HepG2 (cell line): ENCODE measurements at regions not wholly inside any gene's neighbourhood (a gene's known extent, or its start where the extent isn't known, plus 50 kb on each side); places are given as distances from the start of the nearest gene placed in this dataset.

Experiments used
- ATAC-seq: fragments of 200-7000 bp; cut with Tn5 transposase; 3 replicates; pipeline ENCODE4 v1.9.1; 2020; ENCODE audit warnings: mild to moderate bottlenecking, moderate library complexity
- BruUV-seq: library from RNA; stranded (reverse); fragments of 400-500 nt; replicated peaks from 2 replicates; lab custom pipeline; 2021; lab: Mats Ljungman, UMichigan
- CTCF ChIA-PET: fragments of 300-600 bp; formaldehyde crosslinking; extraction: SDS; loops from one replicate; lab custom pipeline; 2021; ENCODE audit warnings: low total read pairs, inconsistent platforms, low intra/inter-chr PET ratio; lab: Yijun Ruan, JAX
- POLR2A ChIA-PET: fragments of 350-600 bp; sonication (Branson Sonifier 250); formaldehyde crosslinking; loops from one replicate; lab custom pipeline; 2020; ENCODE audit warnings: antibody characterized with exemption, inconsistent platforms; lab: Yijun Ruan, JAX
- DNase-seq: peaks from one replicate; pipeline ENCODE4 v3.0.0-alpha.2; 2015; ENCODE audit warnings: low spot score
- FAIRE-seq: peaks from 3 replicates; lab custom pipeline; 2011; peaks lifted over from hg19 to GRCh38; lab: Jason Lieb, UNC
- H2AFZ ChIP-seq: one replicate; pipeline ENCODE4 v1.6.1; 2011; ENCODE audit warnings: low read length, inconsistent platforms
- H3K27ac ChIP-seq: fragments of 300-600 bp; 3 replicates; pipeline ENCODE4 v1.8.0; 2011; ENCODE audit warnings: mixed run types, mild to moderate bottlenecking, mixed read lengths, low read length, inconsistent platforms; ENCODE audit not compliant: insufficient read depth; ENCODE audit errors: extremely low read length
- H3K27me3 ChIP-seq, 2 experiments: fragments of 200-600 bp in 1 of 2; 2 replicates in 1 of 2; 3 replicates in 1 of 2; pipeline versions ENCODE4 v1.6.0 to v1.8.0; 2011; ENCODE audit warnings: low read length in 2 of 2, mild to moderate bottlenecking in 2 of 2, moderate library complexity in 2 of 2, inconsistent platforms in 1 of 2; ENCODE audit not compliant: insufficient read depth in 2 of 2, control insufficient read depth in 1 of 2
- H3K36me3 ChIP-seq, 2 experiments: fragments of 200-600 bp in 1 of 2; replicated peaks in 1 of 2; 2 replicates in 1 of 2; 3 replicates in 1 of 2; pipeline versions ENCODE4 v1.5.1 to v1.8.0; 2011; ENCODE audit warnings: low read length in 2 of 2, inconsistent platforms in 1 of 2; ENCODE audit not compliant: insufficient read depth in 2 of 2, control insufficient read depth in 1 of 2
- H3K4me1 ChIP-seq: 2 replicates; pipeline ENCODE4 v1.5.1; 2012; ENCODE audit warnings: low read length, inconsistent platforms; ENCODE audit not compliant: insufficient read depth
- H3K4me2 ChIP-seq: 2 replicates; pipeline ENCODE4 v1.6.0; 2011; ENCODE audit warnings: low read depth, low read length, inconsistent platforms
- H3K4me3 ChIP-seq, 3 experiments: fragments of 200-600 bp in 1 of 3; sonication (generic), shearing (Covaris generic) in 1 of 3; replicated peaks in 1 of 3; 2 replicates each; pipeline ENCODE4 v1.5.1; 2011 to 2016; ENCODE audit warnings: low read length in 3 of 3, inconsistent platforms in 2 of 3, low read depth in 2 of 3, mild to moderate bottlenecking in 2 of 3, control low read depth in 1 of 3, mixed read lengths in 1 of 3; ENCODE audit not compliant: insufficient read depth in 1 of 3
- H3K79me2 ChIP-seq: one replicate; pipeline ENCODE4 v1.6.1; 2011; ENCODE audit warnings: low read length, inconsistent platforms; ENCODE audit not compliant: insufficient read depth
- H3K9ac ChIP-seq: 2 replicates; pipeline ENCODE4 v1.6.0; 2011; ENCODE audit warnings: mild to moderate bottlenecking, low read depth, low read length, inconsistent platforms; ENCODE audit not compliant: insufficient read depth
- H3K9me3 ChIP-seq: 2 replicates; pipeline ENCODE4 v1.5.1; 2012; ENCODE audit warnings: mild to moderate bottlenecking, low read length
- H4K20me1 ChIP-seq: 2 replicates; pipeline ENCODE4 v1.6.0; 2011; ENCODE audit warnings: inconsistent platforms, mild to moderate bottlenecking, low read length, moderate library complexity; ENCODE audit not compliant: insufficient read depth
- IRX3 ChIP-seq: sonication (generic); formaldehyde crosslinking; IDR thresholded peaks from 2 replicates; pipeline ENCODE4 v1.8.1; 2023; ENCODE audit warnings: mild to moderate bottlenecking, low read depth, missing genetic modification reagents, borderline replicate concordance
- NFKBIZ ChIP-seq: IDR thresholded peaks from 2 replicates; pipeline ENCODE4 v1.6.1; 2018; ENCODE audit warnings: missing genetic modification reagents, missing compliant biosample characterization
- NFYB ChIP-seq: sonication (generic); formaldehyde crosslinking; IDR thresholded peaks from 2 replicates; pipeline ENCODE4 v1.4.0; 2020; ENCODE audit warnings: missing genetic modification reagents
- ZBTB42 ChIP-seq: sonication (generic); formaldehyde crosslinking; IDR thresholded peaks from 2 replicates; pipeline ENCODE4 v1.5.0; 2020; ENCODE audit warnings: mild to moderate bottlenecking, missing genetic modification reagents
- ZNF484 ChIP-seq: sonication (generic); formaldehyde crosslinking; IDR thresholded peaks from 2 replicates; pipeline ENCODE4 v1.5.1; 2020; ENCODE audit warnings: mild to moderate bottlenecking, low read depth, missing genetic modification reagents, borderline replicate concordance
- ZNF703 ChIP-seq: sonication (generic); formaldehyde crosslinking; IDR thresholded peaks from 2 replicates; pipeline ENCODE4 v1.5.1; 2020; ENCODE audit warnings: missing genetic modification reagents, mild to moderate bottlenecking, moderate library complexity, borderline replicate concordance
- WGBS: methylation state at CpG from one replicate; pipeline ENCODE4 v1.1.6; 2017; ENCODE audit warnings: low lambda C conversion rate; 5-methylcytosine and 5-hydroxymethylcytosine counted together
- in situ Hi-C: cut with HindIII; loops from 2 replicates; pipeline ENCODE4 v1.10.0; 2017; ENCODE audit warnings: low pct_unique_long_range_greater_than_20kb; ENCODE audit not compliant: extremely low pct_ligation_motif_present
- intact Hi-C: fragments of 100-400 bp; cut with micrococcal nuclease; formaldehyde crosslinking; loops from one replicate; pipeline ENCODE4 v1.10.0; 2022; ENCODE audit not compliant: unreplicated experiment
- TF ChIP-seq, protein P1 (sequence below): sonication (generic); formaldehyde crosslinking; conservative IDR thresholded peaks from 2 replicates; pipeline ENCODE4 v1.8.0; 2022; ENCODE audit warnings: mild to moderate bottlenecking, moderate library complexity, missing genetic modification reagents

DNA sequence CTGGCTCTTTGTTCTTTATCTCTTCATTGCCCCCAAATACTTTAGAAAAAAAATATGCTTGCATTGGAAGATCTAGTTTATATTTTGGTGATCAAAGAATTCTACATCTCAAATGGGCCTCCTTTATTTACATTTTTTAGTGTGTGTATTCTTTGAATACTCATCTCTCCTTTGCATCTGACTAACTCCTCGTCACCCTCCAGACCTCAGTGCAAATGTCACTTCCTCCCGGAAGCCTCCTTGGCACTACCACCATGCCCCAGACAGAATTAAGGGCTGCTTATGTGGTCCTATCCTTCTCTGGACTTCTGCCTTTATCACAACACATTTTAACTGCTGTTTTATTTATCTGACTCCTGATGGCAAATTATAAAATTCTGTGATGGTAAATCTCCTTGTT lies 52.0 kb upstream of the PPP1R3C start (continued):
- TF ChIP-seq NFKBIZ (CRISPR knock-in tag) (no peak), ZBTB42 (CRISPR knock-in tag) (no peak), IRX3 (CRISPR knock-in tag) (no peak)

DNA sequence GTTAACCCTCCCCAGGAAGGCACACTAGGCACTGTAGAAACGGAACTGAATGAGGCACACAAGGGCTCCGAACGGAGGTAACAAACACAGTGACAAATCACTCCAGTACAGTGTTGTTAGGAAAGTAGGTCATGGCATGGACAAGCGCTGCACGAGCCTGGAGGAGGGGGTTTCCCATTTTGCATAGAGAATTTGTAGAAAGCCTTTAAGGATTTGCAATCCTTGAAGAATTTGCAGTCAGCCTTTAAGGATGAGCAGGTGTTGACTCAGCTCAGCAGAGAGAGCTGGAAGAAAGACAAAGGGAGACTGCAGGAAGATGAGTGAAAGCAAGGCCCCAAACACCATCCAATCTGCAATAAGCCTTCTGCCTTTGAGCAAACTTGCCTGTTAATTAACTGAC lies 51.1 kb upstream of the PPP1R3C start:
- Histone ChIP-seq H3K36me3 (no peaks in the 10 kb centered on the region), H3K4me1 (no peaks in the 10 kb centered on the region), H3K9me3 (no peaks in the 10 kb centered on the region), H3K4me2 (no peak overlapping the region), H3K9ac (no peak overlapping the region), H2AFZ (no peak overlapping the region), H3K4me3 (no peak overlapping the region), H3K27ac (no peak overlapping the region), H3K79me2 (no peaks in the 10 kb centered on the region), H4K20me1 (no peaks in the 10 kb centered on the region), H3K27me3 (no peaks in the 10 kb centered on the region; a peak in 1 of 5 replicates)
- ChIA-PET CTCF (no interaction called here), POLR2A (no interaction called here)
- in situ Hi-C loops: no loop called here
- no peak for TF ChIP-seq ZNF703
- TF ChIP-seq, protein P1, sequence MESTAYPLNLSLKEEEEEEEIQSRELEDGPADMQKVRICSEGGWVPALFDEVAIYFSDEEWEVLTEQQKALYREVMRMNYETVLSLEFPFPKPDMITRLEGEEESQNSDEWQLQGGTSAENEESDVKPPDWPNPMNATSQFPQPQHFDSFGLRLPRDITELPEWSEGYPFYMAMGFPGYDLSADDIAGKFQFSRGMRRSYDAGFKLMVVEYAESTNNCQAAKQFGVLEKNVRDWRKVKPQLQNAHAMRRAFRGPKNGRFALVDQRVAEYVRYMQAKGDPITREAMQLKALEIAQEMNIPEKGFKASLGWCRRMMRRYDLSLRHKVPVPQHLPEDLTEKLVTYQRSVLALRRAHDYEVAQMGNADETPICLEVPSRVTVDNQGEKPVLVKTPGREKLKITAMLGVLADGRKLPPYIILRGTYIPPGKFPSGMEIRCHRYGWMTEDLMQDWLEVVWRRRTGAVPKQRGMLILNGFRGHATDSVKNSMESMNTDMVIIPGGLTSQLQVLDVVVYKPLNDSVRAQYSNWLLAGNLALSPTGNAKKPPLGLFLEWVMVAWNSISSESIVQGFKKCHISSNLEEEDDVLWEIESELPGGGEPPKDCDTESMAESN (CRISPR knock-in tag): no peak
- no peak for TF ChIP-seq ZNF484 (CRISPR knock-in tag)
- TF ChIP-seq NFYB (CRISPR knock-in tag): no peak
- no TSS peak for BruUV-seq
- WGBS: 50% methylated on average over 5 of the region's 5 CpGs
- DNase-seq (no peak), ATAC-seq (no peak), FAIRE-seq (no peak)
- intact Hi-C loops: no loop called here
